Stomach (tissue), 4 donors: ENCODE measurements at regions not wholly inside any gene's neighbourhood (a gene's known extent, or its start where the extent isn't known, plus 50 kb on each side); places are given as distances from the start of the nearest gene placed in this dataset.

Source experiments
- CTCF ChIP-seq, 7 experiments: fragments of 450-650 bp in 4 of 7; fragments of 200-600 bp in 3 of 7; sonication (generic) in 3 of 7; IDR thresholded peaks; one replicate each; pipeline ENCODE4 v1.5.1; 2016 to 2019; ENCODE audit warnings: antibody characterized with exemption in 7 of 7, control low read depth in 2 of 7, mild to moderate bottlenecking in 1 of 7
- EP300 ChIP-seq: sonication (generic); formaldehyde crosslinking; IDR thresholded peaks from one replicate; pipeline ENCODE4 v1.6.1; 2017; ENCODE audit warnings: antibody characterized with exemption

DNA sequence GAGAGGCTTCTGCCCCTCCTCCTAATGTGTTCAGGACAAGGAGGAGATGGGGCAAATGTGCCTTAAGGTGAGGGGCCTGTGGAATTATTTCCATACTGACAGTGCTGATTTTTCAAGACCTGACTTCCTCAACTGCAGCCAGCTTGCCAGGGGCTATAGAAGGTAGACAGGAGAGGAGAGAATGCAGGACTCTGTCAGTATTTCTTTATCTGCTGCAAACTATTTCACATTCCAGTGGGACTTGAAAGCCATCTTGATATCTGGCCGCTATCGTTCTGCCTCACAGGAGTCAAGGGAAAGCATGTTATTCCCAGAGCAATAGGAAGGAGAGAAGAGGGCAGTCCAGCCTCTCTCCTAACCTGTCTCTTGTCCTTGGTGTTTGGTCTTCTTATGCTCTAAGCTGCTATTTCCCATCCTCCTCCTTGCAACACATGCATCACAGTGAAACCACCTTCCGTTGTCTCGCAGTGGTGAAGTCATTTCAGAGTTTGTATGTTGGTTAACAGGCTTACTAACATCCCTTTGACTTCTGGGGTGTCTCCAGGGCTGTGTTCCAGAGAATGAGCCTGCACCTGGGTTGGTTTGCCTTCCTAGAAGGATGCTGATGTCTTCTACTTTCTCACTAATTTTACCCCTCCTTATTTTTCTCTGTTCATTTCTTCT, 95.1 kb upstream of the MRPS22 start:
- no peak for TF ChIP-seq EP300
- TF ChIP-seq CTCF (IDR thresholded peaks at IDR 0.05): no peak
